GM08714 (cell line): ENCODE measurements at regions not wholly inside any gene's neighbourhood (a gene's known extent, or its start where the extent isn't known, plus 50 kb on each side); places are given as distances from the start of the nearest gene placed in this dataset.
"Not testable (repeated sequence)": the region's sequence is repeated elsewhere in the genome, so short reads cannot be mapped to it uniquely, and the experiment has no call there.

Source experiments
- H3K4me3 ChIP-seq: fragments of 200-500 bp; sonication (Bioruptor generic); 2 replicates; pipeline ENCODE4 v1.5.1; 2014; ENCODE audit warnings: mild to moderate bottlenecking, low read length, inconsistent platforms
- ZNF274 ChIP-seq: IDR thresholded peaks from 2 replicates; pipeline ENCODE4 v1.6.1; 2012; ENCODE audit warnings: mild to moderate bottlenecking, low read depth, low read length

DNA sequence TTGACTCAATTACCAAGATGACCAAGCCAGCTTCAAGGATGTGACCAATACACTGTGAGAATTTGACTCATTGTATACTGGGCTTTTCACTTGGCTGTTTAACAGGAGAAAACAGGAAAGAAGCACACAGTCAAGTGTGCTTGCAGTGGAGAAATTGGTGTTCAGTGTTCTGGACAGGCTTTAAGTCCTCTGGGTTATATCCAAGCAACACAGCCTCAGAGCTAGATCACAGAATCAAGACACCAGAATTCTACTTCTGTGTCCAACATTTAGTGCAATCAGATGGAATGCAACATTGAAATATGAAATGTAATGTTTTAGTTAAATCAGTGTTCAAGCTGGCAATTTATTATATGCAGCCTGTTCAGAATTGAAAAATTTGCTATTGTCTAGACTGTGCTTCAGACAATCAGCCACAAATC, 694.4 kb downstream of the LTN1 start:
- no peak for TF ChIP-seq ZNF274
- H3K4me3 ChIP-seq, result no peak overlapping the region

- TF ChIP-seq ZNF274, result no peak
- H3K4me3 ChIP-seq, result no peak overlapping the region
Observed at GRCh38 chr21:28294051-28294450, 698.6 kb downstream of the LTN1 start.

DNA sequence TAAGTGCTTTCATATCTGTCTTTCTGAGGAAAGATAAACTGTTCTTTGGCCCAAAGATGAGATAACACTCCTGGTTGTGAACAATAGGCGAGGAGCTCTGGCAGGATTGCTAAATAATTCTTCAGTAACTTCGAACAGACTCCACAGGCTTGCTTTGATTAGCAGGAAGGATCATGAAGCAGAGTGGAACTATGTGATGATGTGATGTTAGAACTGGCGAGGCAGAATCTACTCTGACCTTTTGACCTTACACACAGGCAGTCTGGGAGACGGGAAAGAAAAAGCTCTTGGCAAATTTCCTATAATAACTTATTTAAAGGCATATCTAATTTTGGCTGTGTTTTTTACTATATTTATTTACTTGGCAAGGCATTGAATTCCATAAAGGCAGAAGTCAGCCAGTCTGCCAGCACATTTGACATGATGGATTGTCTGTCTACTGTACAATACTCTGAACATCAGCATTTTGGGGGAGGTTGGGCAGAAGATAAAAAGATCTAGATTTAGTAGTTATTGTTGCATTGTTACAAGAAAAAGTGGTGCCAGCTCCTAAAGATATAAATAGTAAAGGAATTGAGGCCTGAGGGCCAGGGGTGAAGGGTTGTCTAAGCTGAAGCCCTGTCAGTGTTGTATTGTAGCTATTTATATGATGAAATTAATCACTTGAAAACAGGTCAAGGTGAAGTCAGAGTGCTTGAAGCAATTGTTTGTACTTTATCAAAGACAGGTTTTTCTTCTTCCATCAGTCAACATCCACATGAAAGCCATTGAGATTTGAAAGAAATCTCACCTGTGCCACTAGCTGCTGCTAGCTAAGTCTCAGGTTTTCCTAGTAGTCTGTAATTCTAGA, 708.8 kb downstream of the LTN1 start:
- H3K4me3 ChIP-seq, result no peak overlapping the region
- TF ChIP-seq ZNF274, result no peak

DNA sequence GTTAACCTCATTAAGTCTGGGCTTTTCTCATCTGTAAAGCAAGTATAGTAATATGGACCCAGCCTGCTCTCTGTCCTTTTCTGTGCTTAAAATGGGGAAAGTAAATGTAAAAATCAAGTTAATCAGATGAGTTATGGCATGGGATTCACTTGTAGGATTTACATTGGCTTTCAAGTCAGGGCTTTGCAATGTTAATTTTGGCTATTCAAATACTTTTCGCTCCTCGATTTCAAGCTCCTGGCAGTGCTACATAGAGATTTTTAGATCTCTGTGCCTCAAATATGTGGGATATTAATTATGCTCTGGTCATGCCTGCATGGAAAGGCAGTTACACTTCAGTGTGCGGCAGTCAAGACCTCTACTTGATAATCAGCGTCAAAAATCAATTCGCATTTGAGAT, 709.8 kb downstream of the LTN1 start:
- TF ChIP-seq ZNF274, result no peak
- H3K4me3 ChIP-seq, result no peak overlapping the region

GRCh38 chr21:28281357-28281756, 711.3 kb downstream of the LTN1 start:
- H3K4me3 ChIP-seq, result not testable (repeated sequence)

DNA sequence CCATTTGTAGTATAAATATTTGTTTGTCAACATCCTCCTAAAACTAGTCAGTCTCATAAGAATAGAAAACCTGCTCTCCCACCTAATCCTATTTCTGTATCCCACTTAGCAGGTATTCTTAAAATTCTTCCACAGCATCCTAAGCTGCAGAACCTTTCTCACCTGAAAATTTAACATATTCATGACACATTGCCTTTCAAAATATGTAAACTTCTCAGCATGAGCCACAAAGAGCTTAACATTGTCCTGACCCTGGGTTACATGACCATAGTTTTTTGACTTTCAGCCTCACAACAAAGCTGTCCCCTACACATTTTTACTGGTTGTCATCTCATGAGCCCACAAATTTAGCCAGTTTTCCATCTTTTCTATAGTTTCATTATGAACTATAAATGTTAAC, 712.1 kb downstream of the LTN1 start:
- H3K4me3 ChIP-seq, result no peak overlapping the region
- TF ChIP-seq ZNF274, result no peak

DNA sequence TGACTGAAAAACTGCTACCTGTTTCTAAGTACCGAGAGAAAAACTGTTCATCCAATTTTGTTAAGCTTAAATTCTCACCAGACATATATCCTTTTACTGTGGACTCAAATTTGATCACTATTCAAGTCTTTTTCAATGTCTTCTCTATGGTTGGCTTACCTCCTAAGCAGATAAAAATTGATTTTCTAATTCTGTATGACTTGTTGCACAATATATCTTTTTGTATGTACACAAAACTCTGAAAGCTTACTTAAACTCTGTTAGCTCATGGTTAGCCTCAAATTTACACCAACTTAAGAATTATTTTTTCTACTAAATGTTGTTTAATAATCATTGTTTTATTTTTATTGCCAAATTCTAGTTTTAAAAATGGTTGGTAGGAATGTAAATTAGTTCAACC, 715.4 kb downstream of the LTN1 start:
- TF ChIP-seq ZNF274, result no peak
- H3K4me3 ChIP-seq, result no peak overlapping the region

- TF ChIP-seq ZNF274, result no peak
- H3K4me3 ChIP-seq, result no peak overlapping the region
Observed at GRCh38 chr21:28272272-28272992, 720.2 kb downstream of the LTN1 start.

DNA sequence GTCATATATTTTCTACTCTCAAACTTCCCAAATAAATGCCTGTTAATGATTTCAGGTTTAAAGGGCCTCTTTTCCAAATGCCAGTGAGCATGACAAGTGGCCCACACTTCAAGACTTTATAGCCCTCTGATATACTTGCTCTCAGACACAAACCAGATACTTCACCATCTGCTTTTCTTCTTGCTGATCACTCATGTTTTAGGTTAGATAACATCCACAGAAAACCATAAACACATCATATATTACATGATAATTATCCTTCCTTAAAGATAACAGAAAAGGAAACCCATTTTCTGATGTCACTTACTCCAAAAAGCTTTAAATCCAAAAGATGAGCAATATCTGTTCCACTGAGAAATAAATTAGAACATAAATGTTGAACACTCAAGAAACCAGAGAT, 723.5 kb downstream of the LTN1 start:
- no peak for TF ChIP-seq ZNF274
- H3K4me3 ChIP-seq, result no peak overlapping the region

DNA sequence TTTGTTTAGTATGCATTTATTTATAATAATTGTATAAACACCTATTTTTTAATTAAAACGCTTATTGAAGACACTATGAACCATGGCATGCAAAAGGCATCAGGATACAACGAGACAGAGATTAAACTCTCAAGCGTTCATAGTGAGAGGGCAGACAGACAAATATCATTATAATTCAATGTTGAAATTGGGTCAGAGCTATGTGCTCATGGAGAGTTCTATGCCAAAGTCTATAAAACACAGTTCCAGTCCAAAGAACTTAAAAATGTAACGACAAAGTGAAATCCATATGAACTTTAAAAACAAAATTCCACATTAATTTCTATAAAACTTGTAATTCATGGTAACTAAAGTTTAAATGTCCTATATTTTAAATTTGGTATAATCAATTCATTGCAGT, 724.0 kb downstream of the LTN1 start:
- H3K4me3 ChIP-seq, result no peak overlapping the region
- no peak for TF ChIP-seq ZNF274

DNA sequence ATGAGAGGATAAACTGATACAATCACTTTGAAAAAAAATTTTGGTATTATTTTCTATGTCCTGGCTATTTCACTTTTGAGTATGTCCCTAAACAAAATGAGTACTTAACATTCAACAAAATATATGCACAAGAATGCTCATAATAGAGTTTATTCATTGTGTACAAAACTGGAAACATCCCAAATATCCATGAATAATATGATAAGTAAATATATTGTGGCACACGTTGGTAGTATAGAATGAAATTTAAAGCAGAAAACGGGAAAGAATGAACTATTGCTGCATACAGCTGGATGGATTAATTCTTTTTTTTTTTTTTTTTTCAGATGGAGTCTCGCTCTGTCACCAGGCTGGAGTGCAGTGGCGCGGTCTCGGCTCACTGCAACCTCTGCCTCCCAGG, 725.2 kb downstream of the LTN1 start:
- no peak for TF ChIP-seq ZNF274
- H3K4me3 ChIP-seq, result no peak overlapping the region

GRCh38 chr21:28266061-28266460, 726.6 kb downstream of the LTN1 start:
- TF ChIP-seq ZNF274, result no peak
- no peak overlapping the region for H3K4me3 ChIP-seq

DNA sequence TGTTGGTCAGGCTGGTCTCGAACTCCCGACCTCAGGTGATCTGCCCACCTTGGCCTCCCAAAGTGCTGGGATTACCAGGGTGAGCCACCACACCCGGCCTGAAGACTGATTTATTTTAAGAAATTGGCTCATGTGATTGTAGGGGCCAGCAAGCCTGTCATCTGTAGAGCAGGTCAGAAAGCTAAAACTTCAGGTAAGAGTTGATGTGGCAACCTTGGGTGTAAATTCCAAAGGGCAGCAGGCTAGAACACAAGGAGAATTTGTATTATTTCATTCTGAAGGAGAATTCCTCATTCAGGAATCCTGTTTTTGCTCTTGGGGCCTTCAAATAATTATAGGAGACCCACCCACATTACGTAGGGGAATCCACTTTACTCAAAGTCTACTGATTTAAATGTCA, 728.7 kb downstream of the LTN1 start:
- TF ChIP-seq ZNF274, result no peak
- no peak overlapping the region for H3K4me3 ChIP-seq

DNA sequence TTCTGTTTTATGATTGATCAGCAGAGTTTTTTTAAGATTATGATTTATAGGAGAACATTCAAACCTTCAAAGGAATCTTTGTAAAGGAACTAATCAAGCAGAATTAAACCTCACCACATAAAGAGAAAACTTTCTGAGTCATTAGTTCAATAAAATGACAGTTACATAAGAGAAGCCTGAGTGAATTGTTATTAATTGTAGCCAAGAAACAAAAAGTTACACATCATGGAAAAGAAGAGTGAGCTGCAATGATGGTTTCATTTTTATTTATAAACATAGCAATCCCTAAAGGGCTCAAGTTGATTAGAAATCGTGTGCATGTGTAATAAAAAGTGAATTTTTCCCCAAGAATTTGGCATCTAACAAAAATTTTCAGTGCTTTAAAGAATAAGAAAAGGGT, 731.4 kb downstream of the LTN1 start:
- no peak for TF ChIP-seq ZNF274
- H3K4me3 ChIP-seq, result no peak overlapping the region

DNA sequence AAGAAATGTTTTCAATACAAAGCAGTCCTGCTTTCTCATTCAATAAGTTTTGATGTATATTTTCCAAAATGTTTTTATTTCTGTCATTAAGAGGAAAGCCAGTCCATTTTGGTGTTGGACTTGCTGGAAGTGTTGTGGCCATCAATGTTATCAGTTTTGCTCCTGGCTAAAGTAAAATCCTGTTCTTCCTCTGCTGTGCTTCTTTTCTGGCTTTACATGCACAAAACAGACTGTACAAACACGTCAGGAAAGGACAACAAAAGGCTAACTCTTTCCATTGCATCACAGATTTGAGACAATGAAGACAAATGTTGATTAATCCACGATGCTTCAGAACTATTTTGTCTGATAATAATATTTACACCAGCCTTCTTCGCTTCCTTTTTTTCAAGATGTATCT, 735.4 kb downstream of the LTN1 start:
- H3K4me3 ChIP-seq, result no peak overlapping the region
- no peak for TF ChIP-seq ZNF274
